Karpas-422 (cell line): ENCODE measurements at regions not wholly inside any gene's neighbourhood (a gene's known extent, or its start where the extent isn't known, plus 50 kb on each side); places are given as distances from the start of the nearest gene placed in this dataset.

Source experiments
- DNase-seq: peaks from one replicate; pipeline ENCODE4 v3.0.0-alpha.2; 2015
- H2AFZ ChIP-seq: fragments of 200-600 bp; sonication (generic); 2 replicates; pipeline ENCODE4 v1.6.1; 2014; ENCODE audit warnings: antibody characterized with exemption, low read length, mixed read lengths
- H3K27ac ChIP-seq: fragments of 200-600 bp; sonication (generic); 2 replicates; pipeline ENCODE4 v1.5.1; 2014; ENCODE audit warnings: mild to moderate bottlenecking, low read length, moderate library complexity
- H3K27me3 ChIP-seq: fragments of 200-600 bp; sonication (generic); 2 replicates; pipeline ENCODE4 v1.6.1; 2014; ENCODE audit warnings: low read length, mixed read lengths
- H3K36me3 ChIP-seq: fragments of 200-600 bp; sonication (generic); 2 replicates; pipeline ENCODE4 v1.6.1; 2014; ENCODE audit warnings: low read length, mixed read lengths; ENCODE audit not compliant: insufficient read depth
- H3K4me1 ChIP-seq: fragments of 200-600 bp; sonication (generic); 2 replicates; pipeline ENCODE4 v1.6.1; 2014; ENCODE audit warnings: mild to moderate bottlenecking, low read length, mixed read lengths
- H3K4me2 ChIP-seq: fragments of 200-600 bp; sonication (generic); 2 replicates; pipeline ENCODE4 v1.6.1; 2014; ENCODE audit warnings: low read length, low read depth, mild to moderate bottlenecking; ENCODE audit not compliant: poor library complexity, severe bottlenecking
- H3K4me3 ChIP-seq: fragments of 200-600 bp; sonication (generic); 2 replicates; pipeline ENCODE4 v1.5.1; 2014; ENCODE audit warnings: mild to moderate bottlenecking, antibody characterized with exemption, low read length, mixed read lengths
- H3K79me2 ChIP-seq: fragments of 200-600 bp; sonication (generic); 2 replicates; pipeline ENCODE4 v1.6.1; 2014; ENCODE audit warnings: mild to moderate bottlenecking, low read length, mixed read lengths
- H3K9ac ChIP-seq: fragments of 200-600 bp; sonication (generic); 2 replicates; pipeline ENCODE4 v1.6.0; 2014; ENCODE audit warnings: low read length
- H3K9me2 ChIP-seq: fragments of 200-600 bp; sonication (generic), shearing (Covaris generic); replicated peaks from 2 replicates; pipeline ENCODE4 v1.6.0; 2014; ENCODE audit warnings: mild to moderate bottlenecking, low read length, moderate library complexity; ENCODE audit not compliant: insufficient read depth
- H3K9me3 ChIP-seq: fragments of 300-700, 200-600 bp; sonication (generic); 2 replicates; pipeline ENCODE4 v1.6.1; 2014; ENCODE audit warnings: low read length, mixed read lengths
- H4K20me1 ChIP-seq: fragments of 200-600 bp; sonication (generic); 2 replicates; pipeline ENCODE4 v1.6.1; 2014; ENCODE audit warnings: mild to moderate bottlenecking, antibody characterized with exemption, low read length, low read depth; ENCODE audit not compliant: insufficient read depth

GRCh38 chr7:145779140-145779539 lies 337.5 kb upstream of the CNTNAP2 start:
- Histone ChIP-seq H4K20me1 (no peaks in the 10 kb centered on the region), H3K9ac (no peak overlapping the region), H3K4me2 (no peak overlapping the region), H3K9me3 (peaks cover 6% of the 10 kb centered on the region), H3K36me3 (no peaks in the 10 kb centered on the region), H3K79me2 (no peaks in the 10 kb centered on the region), H3K4me1 (no peaks in the 10 kb centered on the region), H2AFZ (no peak overlapping the region), H3K4me3 (no peak overlapping the region), H3K27me3 (no peaks in the 10 kb centered on the region), H3K9me2 (no peaks in the 10 kb centered on the region), H3K27ac (no peak overlapping the region)
- DNase-seq = no peak

- Histone ChIP-seq H3K9ac (no peak overlapping the region), H3K9me3 (peaks cover 14% of the 10 kb centered on the region), H3K27ac (no peak overlapping the region), H3K9me2 (no peaks in the 10 kb centered on the region), H3K4me2 (no peak overlapping the region), H3K79me2 (no peaks in the 10 kb centered on the region), H2AFZ (no peak overlapping the region), H3K36me3 (no peaks in the 10 kb centered on the region), H3K27me3 (no peaks in the 10 kb centered on the region), H3K4me3 (no peak overlapping the region), H3K4me1 (no peaks in the 10 kb centered on the region), H4K20me1 (no peaks in the 10 kb centered on the region)
- no peak for DNase-seq
Measured at GRCh38 chr7:145774777-145775176, 341.8 kb upstream of the CNTNAP2 start.

GRCh38 chr7:145753004-145753403 lies 363.6 kb upstream of the CNTNAP2 start:
- Histone ChIP-seq H2AFZ (no peak overlapping the region), H3K27me3 (no peaks in the 10 kb centered on the region), H3K9me3 (peaks cover 20% of the 10 kb centered on the region), H3K4me3 (no peak overlapping the region), H3K9me2 (no peaks in the 10 kb centered on the region), H3K4me1 (no peaks in the 10 kb centered on the region), H3K9ac (no peak overlapping the region), H3K36me3 (no peaks in the 10 kb centered on the region), H4K20me1 (no peaks in the 10 kb centered on the region), H3K79me2 (no peaks in the 10 kb centered on the region), H3K27ac (no peak overlapping the region), H3K4me2 (no peak overlapping the region)
- no peak for DNase-seq

GRCh38 chr7:145737617-145738016 lies 379.0 kb upstream of the CNTNAP2 start:
- Histone ChIP-seq H3K27me3 (no peaks in the 10 kb centered on the region), H3K9me3 (peaks cover 19% of the 10 kb centered on the region), H4K20me1 (no peaks in the 10 kb centered on the region), H3K9ac (no peak overlapping the region), H3K27ac (no peak overlapping the region), H3K4me3 (no peak overlapping the region), H3K9me2 (no peaks in the 10 kb centered on the region), H3K36me3 (no peaks in the 10 kb centered on the region), H2AFZ (no peak overlapping the region), H3K79me2 (no peaks in the 10 kb centered on the region), H3K4me2 (no peak overlapping the region), H3K4me1 (peaks cover 6% of the 10 kb centered on the region)
- DNase-seq = no peak

- Histone ChIP-seq H3K4me2 (no peak overlapping the region), H2AFZ (no peak overlapping the region), H3K9me3 (peaks cover 19% of the 10 kb centered on the region), H3K79me2 (no peaks in the 10 kb centered on the region), H3K9ac (no peak overlapping the region), H3K4me3 (no peak overlapping the region), H3K27ac (no peak overlapping the region), H3K4me1 (no peaks in the 10 kb centered on the region), H3K9me2 (no peaks in the 10 kb centered on the region), H4K20me1 (no peaks in the 10 kb centered on the region), H3K27me3 (no peaks in the 10 kb centered on the region), H3K36me3 (no peaks in the 10 kb centered on the region)
- no peak for DNase-seq
Measured at GRCh38 chr7:145735061-145735460, 381.5 kb upstream of the CNTNAP2 start.

GRCh38 chr7:145732521-145732920 lies 384.1 kb upstream of the CNTNAP2 start:
- Histone ChIP-seq H3K36me3 (no peaks in the 10 kb centered on the region), H3K27ac (no peak overlapping the region), H3K27me3 (no peaks in the 10 kb centered on the region), H3K9me2 (no peaks in the 10 kb centered on the region), H2AFZ (no peak overlapping the region), H3K4me3 (no peak overlapping the region), H3K9me3 (peaks cover 13% of the 10 kb centered on the region), H3K9ac (no peak overlapping the region), H3K4me2 (no peak overlapping the region), H3K79me2 (no peaks in the 10 kb centered on the region), H3K4me1 (no peaks in the 10 kb centered on the region), H4K20me1 (no peaks in the 10 kb centered on the region)
- DNase-seq = no peak

- H3K4me1 ChIP-seq = no peaks in the 10 kb centered on the region
- H3K4me2 ChIP-seq = no peak overlapping the region
- no peak for DNase-seq
- H3K36me3 ChIP-seq = no peaks in the 10 kb centered on the region
- no peaks in the 10 kb centered on the region for H3K79me2 ChIP-seq
- H3K9me3 ChIP-seq = peaks cover 17% of the 10 kb centered on the region
- H3K27me3 ChIP-seq = no peaks in the 10 kb centered on the region
- no peak overlapping the region for H3K9ac ChIP-seq
- no peak overlapping the region for H3K4me3 ChIP-seq
- H3K9me2 ChIP-seq = no peaks in the 10 kb centered on the region
- no peak overlapping the region for H2AFZ ChIP-seq
- H3K27ac ChIP-seq = no peak overlapping the region
- no peaks in the 10 kb centered on the region for H4K20me1 ChIP-seq
Measured at GRCh38 chr7:145729691-145730090, 386.9 kb upstream of the CNTNAP2 start.

GRCh38 chr7:145718129-145718528 lies 398.5 kb upstream of the CNTNAP2 start:
- Histone ChIP-seq H3K79me2 (no peaks in the 10 kb centered on the region), H2AFZ (no peak overlapping the region), H3K4me1 (no peaks in the 10 kb centered on the region), H3K9me2 (no peaks in the 10 kb centered on the region), H3K27ac (no peak overlapping the region), H3K36me3 (no peaks in the 10 kb centered on the region), H3K27me3 (no peaks in the 10 kb centered on the region), H4K20me1 (no peaks in the 10 kb centered on the region), H3K4me3 (no peak overlapping the region), H3K9ac (no peak overlapping the region), H3K4me2 (no peak overlapping the region), H3K9me3 (peaks cover 13% of the 10 kb centered on the region)
- no peak for DNase-seq

- no peak for DNase-seq
- Histone ChIP-seq H3K36me3 (no peaks in the 10 kb centered on the region), H3K4me1 (no peaks in the 10 kb centered on the region), H3K4me2 (no peak overlapping the region), H3K9me2 (no peaks in the 10 kb centered on the region), H3K79me2 (no peaks in the 10 kb centered on the region), H3K27ac (no peak overlapping the region), H3K27me3 (no peaks in the 10 kb centered on the region), H3K9ac (no peak overlapping the region), H4K20me1 (no peaks in the 10 kb centered on the region), H2AFZ (no peak overlapping the region), H3K9me3 (peaks cover 28% of the 10 kb centered on the region), H3K4me3 (no peak overlapping the region)
Measured at GRCh38 chr7:145700488-145700887, 416.1 kb upstream of the CNTNAP2 start.
